ENCODE measurements at regions not wholly inside any gene's neighbourhood (a gene's known extent, or its start where the extent isn't known, plus 50 kb on each side); places are given as distances from the start of the nearest gene placed in this dataset.
A peak's percentile ranks its signal among the peaks of the same experiment; 100 is the strongest.

GRCh38 chr2:16023506-16024360 is 83.4 kb downstream of the MYCN start:
- no peak for DNase-seq

- DNase-seq, result no peak
These were observed 82.3 kb downstream of the MYCN start for GRCh38 chr2:16022548-16023240.

DNA sequence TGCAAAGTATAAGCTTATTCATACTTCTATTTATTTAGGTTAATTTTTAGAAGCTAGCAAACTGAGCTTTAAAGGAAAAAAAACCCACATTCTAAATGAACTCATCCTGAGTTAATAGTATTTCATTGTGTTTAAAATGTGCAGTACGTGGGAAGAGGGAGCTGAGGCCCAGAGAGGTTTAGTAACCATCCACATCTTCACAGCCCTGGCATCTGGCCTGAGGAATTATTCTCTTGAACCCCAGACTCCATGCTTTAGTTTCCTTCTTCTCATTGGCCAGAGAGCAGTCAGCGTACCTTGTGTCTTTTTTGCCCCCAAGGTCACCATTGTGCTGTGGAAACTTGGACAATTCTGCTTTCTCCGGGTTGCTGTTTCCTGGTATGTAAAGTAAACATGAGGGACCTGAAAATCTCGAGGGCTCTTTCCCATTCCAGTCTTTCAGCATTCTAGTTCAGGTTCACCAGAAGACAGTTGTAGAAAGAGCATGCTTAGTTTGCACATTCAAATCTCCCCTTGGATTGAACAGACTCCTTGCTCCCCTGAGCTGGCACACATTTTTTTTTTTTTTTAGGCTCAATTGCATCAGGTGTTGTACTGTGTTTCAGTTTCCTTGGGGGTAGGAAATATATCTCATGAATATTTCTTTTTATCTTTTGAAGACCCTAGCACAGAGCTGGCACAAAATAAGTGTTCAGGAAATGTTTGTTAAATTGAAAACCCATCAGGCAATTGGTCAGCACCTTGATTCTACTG is 81.4 kb downstream of the MYCN start:
- peak; percentile 25 for DNase-seq

GRCh38 chr2:16020389-16021008 is 80.1 kb downstream of the MYCN start:
- DNase-seq, result no peak

- DNase-seq, result no peak
These were observed 79.4 kb downstream of the MYCN start for GRCh38 chr2:16019617-16020351.

GRCh38 chr2:16019060-16019480 is 78.7 kb downstream of the MYCN start:
- no peak for DNase-seq

GRCh38 chr2:16018277-16019059 is 78.1 kb downstream of the MYCN start:
- no peak for DNase-seq

GRCh38 chr2:16016282-16016681 is 75.9 kb downstream of the MYCN start:
- DNase-seq, result no peak

DNA sequence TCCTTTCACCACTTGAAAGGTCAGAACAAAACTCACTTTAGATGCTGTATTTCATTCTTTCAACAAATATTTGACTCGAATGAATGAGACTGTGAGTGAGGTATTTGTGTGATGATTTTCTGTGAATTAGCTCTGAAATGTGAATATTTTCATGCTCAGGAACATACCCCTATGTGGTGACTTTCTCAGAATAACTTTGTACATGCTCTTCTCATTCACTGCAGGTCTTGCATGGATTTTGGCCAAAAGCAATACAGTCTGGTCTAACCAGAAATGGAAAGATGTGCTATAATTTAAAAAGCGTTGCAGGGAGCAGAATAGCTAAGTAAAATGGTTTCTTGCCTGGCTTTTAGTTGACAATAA is 75.5 kb downstream of the MYCN start:
- DNase-seq, result no peak

- DNase-seq, result no peak
These were observed 75.0 kb downstream of the MYCN start for GRCh38 chr2:16015210-16015902.

DNA sequence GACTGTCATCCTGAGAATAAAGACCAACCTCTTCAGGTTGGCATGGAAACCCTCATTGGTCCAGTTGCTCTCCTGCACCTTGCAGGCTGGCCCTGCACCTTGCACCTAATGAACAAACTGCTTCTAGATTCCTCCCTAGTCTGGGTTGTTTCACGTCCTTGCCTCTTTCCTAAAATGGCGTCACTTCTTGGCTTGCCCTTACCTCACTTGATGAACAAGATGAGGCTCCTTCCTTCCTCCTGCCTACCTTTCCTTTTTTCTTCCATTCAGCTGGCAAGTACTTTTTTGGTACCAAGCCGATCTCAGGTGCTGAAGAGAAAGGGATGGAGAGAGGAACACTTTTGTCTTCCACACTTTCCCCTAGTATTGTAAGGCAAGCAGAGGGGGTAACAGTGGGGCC is 74.5 kb downstream of the MYCN start:
- DNase-seq, result peak; percentile 66

DNA sequence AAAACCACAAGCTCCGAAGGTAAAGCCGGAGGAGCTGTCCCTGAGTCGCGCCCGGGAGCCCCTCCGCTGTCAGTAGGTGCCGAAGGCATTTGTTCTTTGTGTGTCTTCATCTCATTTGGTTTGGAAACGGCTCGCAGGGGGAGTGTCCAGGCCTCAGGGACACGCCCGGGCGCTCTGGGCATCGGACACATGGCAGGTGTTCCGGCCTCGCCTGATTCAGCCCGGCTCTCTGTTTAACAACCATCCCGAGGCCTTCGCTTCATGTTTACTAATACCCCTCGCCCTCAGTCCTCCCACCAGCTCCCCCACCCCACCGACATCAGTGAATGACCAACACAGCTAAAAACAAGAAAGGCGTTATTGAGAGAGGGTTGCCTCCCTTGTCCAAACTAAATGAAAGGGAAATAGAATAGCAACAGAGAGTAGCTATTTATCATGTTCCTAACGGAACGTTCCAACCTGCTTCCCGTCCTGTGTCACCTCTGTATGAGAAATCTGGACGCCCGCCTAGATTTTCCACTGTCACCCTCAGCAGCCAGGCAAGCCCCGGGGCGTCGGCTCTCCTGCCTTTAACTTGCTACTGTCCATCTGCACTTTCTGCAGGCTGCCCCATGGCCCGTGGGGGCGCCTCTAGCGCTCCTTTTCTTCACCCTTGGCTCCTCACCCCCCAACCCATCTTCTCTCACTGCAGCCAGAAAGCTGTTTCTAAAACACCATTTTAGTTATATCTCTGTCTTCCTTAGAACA is 73.9 kb downstream of the MYCN start:
- DNase-seq, result peak; percentile 83

GRCh38 chr2:16013359-16013911 is 73.1 kb downstream of the MYCN start:
- DNase-seq, result peak; percentile 71

GRCh38 chr2:16012626-16013358 is 72.4 kb downstream of the MYCN start:
- peak; percentile 90 for DNase-seq

DNA sequence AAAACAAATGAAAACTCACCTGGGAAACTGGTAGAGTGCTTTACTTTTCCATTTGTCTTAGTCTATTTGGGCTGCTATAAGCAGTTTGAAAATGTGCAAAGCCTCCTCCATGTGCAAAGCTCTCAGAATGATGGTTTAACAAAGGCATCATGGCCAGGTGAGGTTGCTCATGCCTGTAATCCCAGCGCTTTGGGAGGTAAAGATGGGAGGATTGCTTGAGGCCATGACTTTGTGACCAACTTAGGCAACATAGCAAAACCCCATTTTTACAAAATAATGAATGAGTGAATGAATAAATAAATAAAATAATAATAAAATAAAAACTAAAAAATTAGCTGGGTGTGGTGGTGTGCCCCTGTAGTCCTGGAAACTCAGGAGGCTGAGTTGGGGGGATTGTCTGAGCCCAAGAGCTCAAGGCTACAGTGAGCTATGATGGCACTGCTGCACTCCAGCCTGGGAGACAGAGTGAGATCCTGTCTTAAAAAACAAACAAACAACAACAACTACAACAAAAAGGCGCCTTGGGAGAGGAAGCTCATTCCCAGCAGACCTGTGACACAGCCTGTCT is 71.8 kb downstream of the MYCN start:
- DNase-seq, result no peak

DNA sequence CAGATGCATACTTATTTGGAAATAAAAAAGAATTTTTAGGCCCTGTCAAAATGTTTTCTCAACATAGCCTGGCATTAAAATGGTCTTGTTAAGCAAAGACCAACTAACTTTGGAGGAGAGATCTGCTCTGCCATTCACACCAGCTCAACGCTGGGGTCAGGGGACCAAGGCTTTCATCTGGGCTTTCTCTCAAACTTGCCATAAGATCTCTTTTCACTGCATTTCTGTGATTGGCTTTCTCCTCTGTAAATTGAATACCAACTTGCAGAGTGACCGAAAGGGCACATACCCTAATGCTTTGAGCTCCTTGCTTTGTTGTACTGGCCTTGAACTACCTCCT is 71.2 kb downstream of the MYCN start:
- no peak for DNase-seq

DNA sequence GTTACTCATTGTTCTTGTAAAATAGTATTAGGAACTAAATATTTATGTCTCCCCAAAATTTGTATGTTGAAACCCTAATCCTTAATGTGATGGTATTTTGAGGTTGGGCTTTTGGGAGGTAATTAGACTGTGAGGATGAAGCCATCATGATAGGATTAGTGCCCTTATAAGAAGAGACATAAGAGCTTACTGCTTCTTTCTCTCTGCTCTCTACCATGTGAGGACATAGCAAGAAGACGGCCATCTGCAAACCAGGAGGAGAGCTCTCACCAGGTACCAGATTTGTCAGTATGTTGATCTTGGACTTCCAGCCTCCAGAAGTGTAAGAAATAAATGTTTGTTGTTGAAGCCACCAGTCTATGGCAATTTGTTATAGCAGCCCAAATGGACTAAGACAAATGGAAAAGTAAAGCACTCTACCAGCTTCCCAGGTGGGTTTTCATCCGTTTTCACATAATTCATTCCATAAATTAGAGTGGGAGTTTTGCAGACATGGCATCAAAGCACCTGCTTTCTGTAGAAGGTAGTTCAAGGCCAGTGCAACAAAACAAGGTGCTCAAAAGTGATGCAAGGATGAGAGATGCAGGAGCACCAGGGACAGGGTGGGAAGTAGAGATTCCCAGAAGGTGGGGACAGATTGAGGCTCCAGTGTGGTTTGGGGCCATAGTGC is 70.7 kb downstream of the MYCN start:
- DNase-seq, result no peak

DNA sequence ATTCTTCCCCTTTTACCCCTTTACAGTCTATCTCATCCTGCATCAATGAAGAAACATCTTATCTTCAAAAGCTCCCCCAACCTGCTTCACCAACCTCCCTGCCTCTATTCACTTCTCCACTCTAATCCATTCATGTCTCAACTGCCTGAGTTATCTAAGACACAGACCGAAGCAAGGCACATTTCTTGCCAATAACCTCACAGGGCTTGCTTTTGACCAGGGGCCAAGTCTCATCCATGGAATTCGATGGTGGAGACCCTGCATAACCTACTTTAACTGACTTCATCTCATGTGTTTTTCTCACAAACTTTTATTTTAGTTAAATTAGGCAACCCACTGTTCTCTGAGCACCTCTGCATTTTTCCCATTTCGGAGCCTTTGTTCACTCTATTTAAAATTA is 69.7 kb downstream of the MYCN start:
- DNase-seq, result no peak
